RPMI8226 (cell line): ENCODE measurements at regions not wholly inside any gene's neighbourhood (a gene's known extent, or its start where the extent isn't known, plus 50 kb on each side); places are given as distances from the start of the nearest gene placed in this dataset.
"Not testable (repeated sequence)": the region's sequence is repeated elsewhere in the genome, so short reads cannot be mapped to it uniquely, and the experiment has no call there.

ENCODE experiments used
- DNase-seq: peaks from one replicate; pipeline ENCODE4 v3.0.0-alpha.2; 2015

DNA sequence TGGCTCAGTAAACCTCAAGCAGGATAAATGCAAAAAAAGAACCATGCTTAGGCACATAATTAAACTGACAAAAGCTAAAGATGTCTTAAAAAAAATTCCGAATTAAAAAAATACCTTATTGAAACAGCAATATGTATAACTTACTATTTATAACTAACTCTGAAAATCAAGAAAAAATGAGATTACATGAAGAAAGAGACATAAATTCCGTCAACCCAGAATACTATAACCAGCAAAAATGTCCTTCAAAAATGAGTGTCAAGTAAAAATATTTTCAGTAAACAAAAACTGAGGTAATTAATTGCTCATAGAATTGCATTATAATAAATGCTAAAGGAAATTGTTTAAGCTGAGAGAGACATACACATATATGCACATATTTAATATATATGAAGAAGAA lies 474.5 kb upstream of the SYT4 start:
- no peak for DNase-seq

DNA sequence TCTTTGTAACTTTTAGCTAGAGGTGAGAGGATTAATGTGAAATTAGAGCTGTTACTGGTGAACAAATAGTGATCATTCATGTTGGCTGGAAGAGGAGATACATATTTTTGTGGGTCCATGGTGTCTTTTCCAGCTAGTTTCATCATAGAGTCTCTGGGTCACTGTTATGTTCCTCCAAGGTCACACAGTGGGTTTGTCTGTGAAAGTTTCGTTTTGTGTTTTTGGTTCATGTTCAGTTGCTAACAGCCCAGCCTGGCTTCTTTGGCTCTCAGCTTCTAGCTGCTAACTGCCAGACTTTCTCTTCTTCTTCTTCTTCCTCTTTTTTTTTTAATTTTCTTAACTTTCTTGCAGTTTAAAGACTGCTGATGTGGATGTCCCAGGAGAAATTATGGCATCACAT lies 480.0 kb upstream of the SYT4 start:
- DNase-seq, result no peak

- DNase-seq, result no peak
These were observed 481.4 kb upstream of the SYT4 start for GRCh38 chr18:43758734-43759133.

GRCh38 chr18:43760010-43760409 lies 482.7 kb upstream of the SYT4 start:
- no peak for DNase-seq

DNA sequence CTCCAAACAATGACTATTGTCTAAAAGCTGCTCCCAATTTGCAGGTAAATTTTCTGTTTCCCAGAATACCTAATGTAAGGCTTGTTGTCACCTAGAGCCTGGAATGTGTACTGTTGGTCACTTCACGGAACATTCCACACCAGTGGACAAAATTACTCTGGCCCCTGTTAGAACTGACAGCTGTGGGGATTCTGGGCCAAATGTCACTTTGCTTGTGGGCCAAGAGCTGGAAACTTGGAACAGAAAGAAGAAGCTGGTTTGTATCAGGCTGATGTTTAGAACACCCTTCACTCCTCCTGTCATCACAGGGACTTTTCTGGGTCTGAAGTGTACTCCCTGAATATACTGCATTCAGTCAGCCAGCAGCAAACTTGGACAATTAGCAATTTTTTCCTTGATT lies 495.6 kb upstream of the SYT4 start:
- DNase-seq, result no peak

- DNase-seq, result no peak
These were observed 497.2 kb upstream of the SYT4 start for GRCh38 chr18:43774497-43774896.

DNA sequence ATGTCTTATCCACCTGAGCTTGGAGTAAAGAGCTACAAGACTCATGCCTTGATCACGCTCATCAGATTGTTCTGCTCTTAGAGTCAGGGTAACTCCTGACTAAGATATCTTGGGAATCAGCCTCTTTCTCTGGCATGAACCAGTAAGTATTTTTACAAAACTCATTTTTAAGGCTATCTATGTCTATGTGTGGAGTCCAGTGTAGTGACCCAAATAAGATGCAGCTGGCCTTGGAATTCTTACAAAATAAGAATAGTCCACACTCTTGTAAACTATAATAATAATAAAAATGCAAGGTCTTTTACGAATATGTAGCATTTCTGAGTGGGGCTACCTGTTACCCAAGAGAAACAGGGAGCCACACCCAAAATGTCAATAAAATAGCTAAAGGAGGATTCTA lies 498.3 kb upstream of the SYT4 start:
- DNase-seq, result no peak

DNA sequence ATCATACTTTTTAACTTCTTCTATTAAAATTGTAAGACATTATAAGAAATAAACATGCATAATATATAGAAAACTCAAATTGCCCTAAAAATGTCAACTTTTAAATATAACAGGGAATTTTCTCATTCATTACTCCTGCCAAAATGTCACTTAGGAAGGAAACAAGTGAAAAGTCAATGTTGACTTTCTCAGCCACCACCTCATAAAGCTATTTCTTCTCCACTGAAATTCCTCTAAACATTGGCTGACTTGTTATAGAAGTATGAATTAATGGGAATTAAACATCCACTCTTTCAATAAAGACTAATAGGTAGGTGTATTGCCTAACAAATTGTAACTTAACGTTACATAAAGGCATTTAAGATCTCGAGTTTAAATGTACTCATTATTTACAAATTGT lies 499.7 kb upstream of the SYT4 start:
- DNase-seq, result no peak

DNA sequence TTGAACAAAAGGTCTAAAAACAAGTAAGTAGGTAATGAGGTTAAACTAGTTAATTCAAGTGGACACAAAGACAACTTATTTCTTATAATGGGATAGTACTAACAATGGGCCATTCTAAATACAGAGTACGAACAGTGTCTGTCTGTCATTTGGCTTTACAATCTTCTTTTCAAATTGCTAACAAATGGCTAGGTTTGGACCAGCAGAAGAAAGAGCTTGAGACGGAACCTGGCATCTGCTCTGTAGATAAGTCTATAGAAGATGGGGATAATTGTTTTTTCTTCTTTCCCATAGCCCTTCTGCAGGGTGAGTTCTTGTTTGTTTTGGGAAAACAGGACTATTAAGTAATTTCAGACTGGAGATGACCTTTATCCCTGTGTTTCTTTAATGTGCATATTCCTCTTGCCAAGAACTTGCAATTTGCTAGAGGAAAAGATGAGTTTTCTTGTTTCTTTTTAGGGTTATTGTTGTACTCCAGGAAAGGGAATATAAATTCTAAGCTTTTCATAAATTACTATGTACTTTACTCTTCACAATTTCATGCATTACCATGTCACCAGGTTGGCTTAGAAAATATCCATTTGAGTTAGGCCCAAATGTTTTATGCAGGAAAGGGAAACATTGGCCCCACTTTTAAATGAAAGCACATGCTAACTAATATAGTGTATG lies 500.5 kb upstream of the SYT4 start:
- no peak for DNase-seq

- DNase-seq, result no peak
These were observed 503.6 kb upstream of the SYT4 start for GRCh38 chr18:43780782-43781340.

DNA sequence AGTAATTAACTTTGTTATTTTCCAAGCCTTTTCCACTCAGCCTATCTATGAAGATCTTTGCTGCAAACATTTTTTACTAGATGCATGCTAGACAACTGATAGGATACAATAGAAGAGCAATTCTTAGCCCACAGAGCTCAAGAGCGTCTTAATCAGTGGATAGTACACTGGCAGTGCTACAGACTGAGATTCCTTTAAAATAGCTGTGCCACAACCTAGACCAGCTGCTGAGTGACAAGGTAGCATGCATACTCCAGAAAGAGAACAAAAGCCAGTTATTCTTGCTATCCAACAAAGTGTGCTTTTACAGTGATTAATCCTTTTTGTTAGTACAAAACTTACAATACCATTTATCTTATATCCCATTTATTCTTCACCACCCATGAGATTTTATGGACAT lies 507.9 kb upstream of the SYT4 start:
- no peak for DNase-seq

DNA sequence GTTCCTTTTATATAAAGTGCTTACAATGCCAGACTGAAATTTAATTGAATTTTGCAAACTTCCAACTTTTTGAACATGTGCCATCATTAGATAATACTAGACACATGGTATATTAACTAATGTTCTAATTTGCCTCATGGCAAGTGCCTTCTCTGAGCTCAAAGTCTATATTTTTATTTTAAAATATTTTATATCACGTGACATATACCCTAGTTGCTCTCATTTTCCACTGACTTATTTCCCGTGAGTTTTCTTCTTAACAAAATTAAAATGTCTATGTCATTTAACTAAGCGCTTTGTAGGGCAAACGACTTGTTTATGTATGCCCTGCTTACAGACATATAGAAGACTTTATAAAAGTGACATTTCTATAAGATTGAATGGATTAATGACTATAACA lies 509.6 kb upstream of the SYT4 start:
- DNase-seq, result no peak

DNA sequence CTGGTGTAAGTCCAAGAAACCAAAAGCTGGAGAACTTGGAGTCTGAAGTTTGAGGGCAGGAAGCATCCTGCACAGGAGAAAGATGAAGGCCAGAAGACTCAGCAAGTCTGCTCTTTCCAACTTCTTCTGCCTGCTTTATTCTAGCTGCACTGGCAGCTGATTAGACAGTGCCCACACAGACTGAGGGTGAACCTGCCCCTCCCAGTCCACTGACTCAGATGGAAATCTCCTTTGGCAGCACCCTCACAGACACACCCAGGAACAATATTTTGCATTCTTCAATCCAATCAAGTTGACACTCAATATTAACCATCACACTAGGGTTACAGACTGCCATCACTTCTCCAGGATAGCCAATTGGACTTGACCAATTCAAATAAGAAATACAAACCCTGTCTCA lies 510.4 kb upstream of the SYT4 start:
- not testable (repeated sequence) for DNase-seq

GRCh38 chr18:43789234-43790000 lies 512.1 kb upstream of the SYT4 start:
- DNase-seq, result no peak

- DNase-seq, result no peak
These were observed 516.6 kb upstream of the SYT4 start for GRCh38 chr18:43793910-43794309.

GRCh38 chr18:43794363-43794762 lies 517.1 kb upstream of the SYT4 start:
- no peak for DNase-seq

GRCh38 chr18:43797347-43797746 lies 520.1 kb upstream of the SYT4 start:
- DNase-seq, result no peak

- no peak for DNase-seq
These were observed 523.3 kb upstream of the SYT4 start for GRCh38 chr18:43800584-43800983.

DNA sequence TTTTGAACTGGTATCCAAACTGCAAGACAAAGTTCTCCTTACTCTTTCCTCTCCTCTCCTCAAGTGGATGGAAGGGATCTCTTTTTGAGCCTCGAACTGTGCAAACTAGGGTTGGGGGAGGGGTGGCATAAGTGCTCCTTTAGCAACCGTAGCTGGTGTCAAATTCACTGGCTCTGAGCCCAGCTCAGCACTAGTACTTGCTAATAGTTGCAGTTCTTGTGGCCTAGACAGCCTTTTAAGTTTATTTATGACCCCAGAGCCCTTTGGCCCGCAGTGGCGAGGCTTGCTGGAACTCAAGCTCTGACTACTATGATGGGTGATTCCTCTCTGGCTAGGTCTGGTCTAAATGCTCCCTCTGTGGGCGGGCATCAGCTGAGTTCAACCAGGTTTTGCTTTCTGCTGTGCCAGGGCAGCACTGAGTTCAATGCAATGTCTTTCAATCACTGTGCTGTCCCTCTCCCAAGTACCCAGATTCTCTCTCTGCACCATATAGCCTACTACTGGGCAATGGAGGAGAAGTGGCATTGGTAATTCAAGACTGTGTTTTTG lies 528.4 kb upstream of the SYT4 start:
- DNase-seq, result no peak

- no peak for DNase-seq
These were observed 535.3 kb upstream of the SYT4 start for GRCh38 chr18:43812627-43813026.

DNA sequence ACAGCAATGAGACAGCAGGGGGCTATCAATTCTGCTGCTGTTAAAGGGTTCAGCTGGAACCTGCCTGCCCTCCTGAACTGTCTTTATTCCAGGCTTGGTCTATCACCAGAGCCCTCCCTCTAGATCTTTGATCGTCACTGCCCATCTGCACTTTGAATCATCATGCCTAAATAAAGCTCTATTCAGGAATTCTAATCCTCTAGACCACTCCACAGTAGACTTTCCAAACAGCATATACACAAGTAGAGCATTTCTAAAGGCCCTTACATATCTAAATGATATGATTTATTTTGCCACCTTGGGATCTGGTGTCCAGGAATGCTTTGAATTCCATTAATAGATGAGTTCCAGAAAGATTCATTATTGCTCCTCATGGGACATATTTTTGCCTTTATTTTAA lies 542.1 kb upstream of the SYT4 start:
- DNase-seq, result no peak

DNA sequence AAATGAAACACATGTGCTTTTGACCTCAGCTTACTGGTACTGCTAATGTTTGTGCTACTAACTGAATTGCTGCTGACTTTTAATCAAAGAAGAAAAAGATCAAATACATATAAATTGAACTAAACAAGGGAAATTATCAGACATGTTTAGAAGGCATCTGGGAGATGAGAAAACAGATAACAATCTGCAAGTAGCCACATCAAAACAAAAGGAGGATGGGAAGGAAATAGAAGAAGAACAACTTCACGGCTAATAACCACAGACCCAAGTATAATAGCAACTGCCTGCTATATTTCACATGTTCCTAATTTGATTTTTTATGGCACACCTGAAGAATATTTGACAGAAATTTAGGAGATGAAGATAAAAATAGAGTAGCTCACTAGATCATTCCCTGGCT lies 542.6 kb upstream of the SYT4 start:
- no peak for DNase-seq

DNA sequence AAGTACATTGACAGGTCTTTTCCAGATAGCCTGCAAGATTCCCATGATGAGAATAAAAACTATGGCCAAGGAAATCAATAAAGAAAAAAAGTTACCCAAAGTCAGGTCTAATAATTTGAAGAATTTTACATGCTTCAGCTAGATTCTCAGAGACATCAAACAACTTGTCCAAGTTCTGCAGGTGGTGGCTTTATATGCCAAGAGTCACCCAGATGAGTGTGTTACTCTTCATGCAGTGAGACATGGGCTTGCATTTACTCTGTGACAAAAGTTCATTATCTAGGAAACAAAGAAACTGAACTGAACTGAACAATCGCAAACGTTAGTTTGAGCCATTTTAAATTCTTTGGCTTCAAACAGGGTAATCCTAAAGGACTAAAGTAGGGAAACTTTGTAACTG lies 548.5 kb upstream of the SYT4 start:
- DNase-seq, result no peak

DNA sequence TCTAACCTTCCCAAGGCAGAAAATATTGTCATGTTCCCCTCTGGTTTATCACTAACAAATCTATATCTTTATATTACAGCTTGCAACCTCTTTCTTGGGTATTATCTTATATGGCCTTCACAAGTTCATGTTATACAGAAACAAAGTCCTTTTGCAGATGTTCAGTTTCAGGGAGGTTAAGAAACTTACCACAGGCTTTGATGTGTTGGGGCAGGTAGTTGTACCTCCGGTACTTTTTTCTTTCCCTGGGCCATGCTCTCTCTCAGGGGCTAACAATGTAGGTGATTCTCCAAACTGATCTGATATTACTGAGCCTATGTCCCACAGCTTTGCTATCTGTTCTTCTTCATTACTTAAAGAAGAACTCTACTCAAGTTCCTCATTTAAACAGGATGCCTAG lies 548.9 kb upstream of the SYT4 start:
- no peak for DNase-seq
